ENCODE measurements at regions not wholly inside any gene's neighbourhood (a gene's known extent, or its start where the extent isn't known, plus 50 kb on each side); places are given as distances from the start of the nearest gene placed in this dataset.

DNA sequence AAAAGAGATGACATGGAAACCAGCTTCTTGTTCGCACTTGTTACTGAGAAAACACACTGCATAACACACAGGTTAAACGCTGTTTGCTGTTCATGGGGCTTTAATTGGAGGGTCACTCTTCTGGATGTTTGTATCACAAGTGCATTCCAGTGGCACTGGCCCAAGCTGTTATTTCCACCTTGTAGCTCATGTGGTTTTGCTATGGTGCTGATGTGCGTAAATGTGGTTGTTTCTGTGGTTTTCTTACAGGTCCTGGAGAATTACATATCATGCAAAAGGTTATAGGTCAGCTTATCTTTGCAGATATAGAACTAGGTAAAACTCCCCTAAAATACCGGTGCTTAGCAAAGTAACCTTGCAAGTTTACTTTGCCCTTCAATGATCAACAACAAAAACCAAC lies 89.3 kb upstream of the AHI1 start:
- no peak overlapping the region for H3K4me3 ChIP-seq (ENCODE audit: low read depth, low read length)
- DNase-seq (ENCODE audit: low read depth) = peak; percentile 67
- no peak for TF ChIP-seq CTCF (IDR thresholded peaks at IDR 0.05; ENCODE audit: insufficient read depth, low read depth, low read length)

- DNase-seq (ENCODE audit: low read depth) = no peak
- H3K4me3 ChIP-seq (ENCODE audit: low read depth, low read length) = no peak overlapping the region
- TF ChIP-seq CTCF (IDR thresholded peaks at IDR 0.05; ENCODE audit: insufficient read depth, low read depth, low read length) = no peak
Measured at GRCh38 chr6:135592276-135592675, 94.7 kb upstream of the AHI1 start.

DNA sequence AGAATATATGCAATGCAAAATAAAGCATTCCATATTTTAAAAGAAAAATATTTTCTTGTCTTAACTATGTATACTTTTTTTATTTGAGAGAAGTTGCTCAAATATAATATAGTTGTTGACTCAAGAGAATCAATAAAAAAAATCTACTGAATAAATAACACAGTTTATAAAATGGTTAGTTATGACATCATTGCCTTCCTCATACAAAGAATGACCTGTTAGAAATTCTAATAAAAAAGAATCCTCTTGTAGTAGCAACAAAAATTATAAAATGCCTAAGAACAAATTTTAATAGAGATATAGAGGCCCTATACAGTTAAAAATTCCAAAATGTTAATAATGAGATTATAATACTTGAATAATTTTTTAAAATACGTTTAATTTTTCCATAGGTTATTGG lies 96.5 kb upstream of the AHI1 start:
- DNase-seq (ENCODE audit: low read depth) = no peak
- H3K4me3 ChIP-seq (ENCODE audit: low read depth, low read length) = no peak overlapping the region
- no peak for TF ChIP-seq CTCF (IDR thresholded peaks at IDR 0.05; ENCODE audit: insufficient read depth, low read depth, low read length)

GRCh38 chr6:135600086-135600702 lies 102.7 kb upstream of the AHI1 start:
- no peak for DNase-seq (ENCODE audit: low read depth)
- no peak overlapping the region for H3K4me3 ChIP-seq (ENCODE audit: low read depth, low read length)
- TF ChIP-seq CTCF (IDR thresholded peaks at IDR 0.05; ENCODE audit: insufficient read depth, low read depth, low read length) = no peak

GRCh38 chr6:135600931-135601330 lies 103.4 kb upstream of the AHI1 start:
- DNase-seq (ENCODE audit: low read depth) = no peak
- TF ChIP-seq CTCF (IDR thresholded peaks at IDR 0.05; ENCODE audit: insufficient read depth, low read depth, low read length) = no peak
- H3K4me3 ChIP-seq (ENCODE audit: low read depth, low read length) = no peak overlapping the region

DNA sequence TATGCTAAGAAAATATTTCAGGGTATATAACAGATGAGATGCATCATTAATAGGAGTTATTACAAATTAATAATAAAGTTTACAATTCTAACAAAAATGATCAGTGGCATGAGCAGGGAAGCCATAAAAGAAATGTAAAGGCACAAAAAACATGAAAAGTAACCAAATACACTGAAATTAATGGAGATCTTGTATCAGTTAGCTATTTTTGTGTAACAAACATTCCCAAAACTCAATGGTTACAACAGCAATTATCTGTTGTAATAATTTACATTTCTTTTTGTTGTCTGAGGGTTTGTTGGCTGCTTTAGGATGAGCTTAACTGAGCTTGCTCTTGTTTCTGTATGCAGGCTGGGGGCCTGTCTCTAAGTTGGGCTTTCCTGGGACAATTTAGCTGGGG lies 104.3 kb upstream of the AHI1 start:
- no peak for DNase-seq (ENCODE audit: low read depth)
- no peak for TF ChIP-seq CTCF (IDR thresholded peaks at IDR 0.05; ENCODE audit: insufficient read depth, low read depth, low read length)
- no peak overlapping the region for H3K4me3 ChIP-seq (ENCODE audit: low read depth, low read length)

DNA sequence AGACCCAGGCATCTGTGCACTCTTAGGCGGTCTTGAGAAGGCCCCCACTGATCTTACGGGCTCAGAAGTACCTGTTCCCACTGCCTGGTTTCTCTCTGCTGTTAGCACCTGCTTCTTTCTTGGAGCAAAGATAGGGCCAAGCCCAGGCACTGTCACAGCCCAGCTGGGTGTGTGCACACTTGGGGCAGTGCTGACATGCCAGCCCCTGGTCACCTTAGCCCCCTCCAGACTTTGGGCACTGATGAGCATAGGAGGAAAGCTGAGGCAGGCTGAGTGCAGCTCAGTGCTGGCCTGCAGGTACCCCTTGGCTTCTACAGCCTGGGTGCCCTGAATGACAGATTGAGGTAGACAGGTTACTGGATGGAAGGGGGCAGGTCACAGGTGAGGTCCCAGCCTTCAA lies 105.7 kb upstream of the AHI1 start:
- H3K4me3 ChIP-seq (ENCODE audit: low read depth, low read length) = no peak overlapping the region
- no peak for TF ChIP-seq CTCF (IDR thresholded peaks at IDR 0.05; ENCODE audit: insufficient read depth, low read depth, low read length)
- DNase-seq (ENCODE audit: low read depth) = no peak

All from fibroblast of villous mesenchyme (primary cell).